B cell (primary cell): ENCODE measurements at regions not wholly inside any gene's neighbourhood (a gene's known extent, or its start where the extent isn't known, plus 50 kb on each side); places are given as distances from the start of the nearest gene placed in this dataset.

Experiments used
- EZH2 ChIP-seq: IDR thresholded peaks from 2 replicates; pipeline ENCODE4 v1.6.1; 2012; ENCODE audit warnings: borderline replicate concordance, low read depth, mild to moderate bottlenecking, moderate library complexity, low read length; ENCODE audit not compliant: insufficient read depth, poor library complexity, severe bottlenecking
- TF ChIP-seq, protein P1 (sequence below): fragments of 200-600 bp; IDR thresholded peaks from one replicate; pipeline ENCODE4 v1.8.0; 2022; ENCODE audit warnings: antibody characterized with exemption, mild to moderate bottlenecking

DNA sequence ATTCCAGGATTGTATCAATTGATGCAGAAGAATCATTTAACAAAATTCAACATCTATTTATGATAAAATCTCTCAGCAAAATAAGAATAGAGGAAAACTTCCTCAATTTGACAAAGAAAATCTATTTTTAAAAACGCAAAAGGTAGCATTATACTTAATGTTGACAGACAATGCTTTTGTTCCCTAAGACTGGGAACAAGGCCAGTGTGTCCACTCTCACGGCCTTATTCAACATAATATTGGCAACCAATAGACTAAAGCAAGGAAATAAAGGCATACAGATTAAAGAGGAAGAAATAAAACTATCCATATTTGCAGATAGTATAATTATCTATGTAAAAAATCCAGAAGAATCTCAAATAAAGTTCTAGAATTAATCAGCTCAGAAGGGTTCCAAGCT, 472.4 kb upstream of the ID2 start:
- TF ChIP-seq, protein P1, sequence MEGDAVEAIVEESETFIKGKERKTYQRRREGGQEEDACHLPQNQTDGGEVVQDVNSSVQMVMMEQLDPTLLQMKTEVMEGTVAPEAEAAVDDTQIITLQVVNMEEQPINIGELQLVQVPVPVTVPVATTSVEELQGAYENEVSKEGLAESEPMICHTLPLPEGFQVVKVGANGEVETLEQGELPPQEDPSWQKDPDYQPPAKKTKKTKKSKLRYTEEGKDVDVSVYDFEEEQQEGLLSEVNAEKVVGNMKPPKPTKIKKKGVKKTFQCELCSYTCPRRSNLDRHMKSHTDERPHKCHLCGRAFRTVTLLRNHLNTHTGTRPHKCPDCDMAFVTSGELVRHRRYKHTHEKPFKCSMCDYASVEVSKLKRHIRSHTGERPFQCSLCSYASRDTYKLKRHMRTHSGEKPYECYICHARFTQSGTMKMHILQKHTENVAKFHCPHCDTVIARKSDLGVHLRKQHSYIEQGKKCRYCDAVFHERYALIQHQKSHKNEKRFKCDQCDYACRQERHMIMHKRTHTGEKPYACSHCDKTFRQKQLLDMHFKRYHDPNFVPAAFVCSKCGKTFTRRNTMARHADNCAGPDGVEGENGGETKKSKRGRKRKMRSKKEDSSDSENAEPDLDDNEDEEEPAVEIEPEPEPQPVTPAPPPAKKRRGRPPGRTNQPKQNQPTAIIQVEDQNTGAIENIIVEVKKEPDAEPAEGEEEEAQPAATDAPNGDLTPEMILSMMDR: no peak
- no peak for TF ChIP-seq EZH2
